Kidney capillary endothelial cell (primary cell): ENCODE measurements at regions not wholly inside any gene's neighbourhood (a gene's known extent, or its start where the extent isn't known, plus 50 kb on each side); places are given as distances from the start of the nearest gene placed in this dataset.

Experiments
- DNase-seq: peaks from one replicate; pipeline ENCODE4 v3.0.0-alpha.2; 2018; ENCODE audit warnings: low spot score

GRCh38 chr13:87355451-87355850 is 315.7 kb upstream of the SLITRK5 start:
- no peak for DNase-seq

GRCh38 chr13:87356314-87356713 is 314.9 kb upstream of the SLITRK5 start:
- DNase-seq: no peak

- no peak for DNase-seq
Measured at GRCh38 chr13:87358319-87358718, 312.9 kb upstream of the SLITRK5 start.

- DNase-seq: no peak
Measured at GRCh38 chr13:87361216-87361615, 310.0 kb upstream of the SLITRK5 start.

- no peak for DNase-seq
Measured at GRCh38 chr13:87368639-87369038, 302.5 kb upstream of the SLITRK5 start.

GRCh38 chr13:87376081-87376480 is 295.1 kb upstream of the SLITRK5 start:
- DNase-seq: no peak

- DNase-seq: no peak
Measured at GRCh38 chr13:87384099-87384498, 287.1 kb upstream of the SLITRK5 start.

GRCh38 chr13:87393358-87393757 is 277.8 kb upstream of the SLITRK5 start:
- no peak for DNase-seq

- DNase-seq: no peak
Measured at GRCh38 chr13:87398047-87398446, 273.1 kb upstream of the SLITRK5 start.

GRCh38 chr13:87403748-87404432 is 267.3 kb upstream of the SLITRK5 start:
- DNase-seq: no peak

GRCh38 chr13:87426742-87427141 is 244.4 kb upstream of the SLITRK5 start:
- DNase-seq: peak; percentile 73

- DNase-seq: no peak
Measured at GRCh38 chr13:87444135-87444534, 227.0 kb upstream of the SLITRK5 start.

- no peak for DNase-seq
Measured at GRCh38 chr13:87452281-87452680, 218.9 kb upstream of the SLITRK5 start.

GRCh38 chr13:87453244-87453643 is 217.9 kb upstream of the SLITRK5 start:
- no peak for DNase-seq

GRCh38 chr13:87459419-87459818 is 211.8 kb upstream of the SLITRK5 start:
- DNase-seq: peak; percentile 37

GRCh38 chr13:87497426-87497825 is 173.7 kb upstream of the SLITRK5 start:
- DNase-seq: no peak

- peak; percentile 4 for DNase-seq
Measured at GRCh38 chr13:87498681-87499080, 172.5 kb upstream of the SLITRK5 start.

- no peak for DNase-seq
Measured at GRCh38 chr13:87524775-87525174, 146.4 kb upstream of the SLITRK5 start.

GRCh38 chr13:87533776-87534175 is 137.4 kb upstream of the SLITRK5 start:
- DNase-seq: no peak

- no peak for DNase-seq
Measured at GRCh38 chr13:87535911-87536310, 135.3 kb upstream of the SLITRK5 start.

GRCh38 chr13:87536499-87536898 is 134.7 kb upstream of the SLITRK5 start:
- DNase-seq: no peak

- no peak for DNase-seq
Measured at GRCh38 chr13:87536899-87537298, 134.3 kb upstream of the SLITRK5 start.

GRCh38 chr13:87537951-87538350 is 133.2 kb upstream of the SLITRK5 start:
- DNase-seq: no peak

GRCh38 chr13:87538366-87539052 is 132.7 kb upstream of the SLITRK5 start:
- DNase-seq: no peak
